Osteoblast (primary cell): ENCODE measurements at regions not wholly inside any gene's neighbourhood (a gene's known extent, or its start where the extent isn't known, plus 50 kb on each side); places are given as distances from the start of the nearest gene placed in this dataset.

Experiments
- DNase-seq: peaks from one replicate; pipeline ENCODE4 v3.0.0; 2011; ENCODE audit warnings: low spot score, mixed read lengths; ENCODE audit not compliant: insufficient read length; ENCODE audit errors: missing footprints
- H2AFZ ChIP-seq: 2 replicates; pipeline ENCODE4 v1.6.0; 2011; ENCODE audit warnings: mild to moderate bottlenecking, low read length
- H3K27ac ChIP-seq: 2 replicates; pipeline ENCODE4 v1.5.1; 2011; ENCODE audit warnings: mild to moderate bottlenecking, low read depth, low read length, moderate library complexity
- H3K27me3 ChIP-seq: 2 replicates; pipeline ENCODE4 v1.6.0; 2012; ENCODE audit warnings: mild to moderate bottlenecking, control low read depth, inconsistent platforms, low read length, moderate library complexity; ENCODE audit not compliant: insufficient read depth
- H3K36me3 ChIP-seq: 2 replicates; pipeline ENCODE4 v1.5.1; 2011; ENCODE audit warnings: mild to moderate bottlenecking, low read length, control low read depth, moderate library complexity; ENCODE audit not compliant: insufficient read depth
- H3K4me1 ChIP-seq: 2 replicates; pipeline ENCODE4 v1.5.1; 2011; ENCODE audit warnings: mild to moderate bottlenecking, low read length, control low read depth, moderate library complexity; ENCODE audit not compliant: insufficient read depth
- H3K4me2 ChIP-seq: 2 replicates; pipeline ENCODE4 v1.6.0; 2011; ENCODE audit warnings: mild to moderate bottlenecking, low read length; ENCODE audit not compliant: insufficient read depth
- H3K4me3 ChIP-seq: fragments of 200-600 bp; sonication (generic); 3 replicates; pipeline ENCODE4 v1.5.1; 2012; ENCODE audit warnings: mild to moderate bottlenecking, low read length, inconsistent platforms; ENCODE audit not compliant: insufficient read depth
- H3K79me2 ChIP-seq: 2 replicates; pipeline ENCODE4 v1.6.0; 2012; ENCODE audit warnings: mild to moderate bottlenecking, low read length, control low read depth, inconsistent platforms; ENCODE audit not compliant: insufficient read depth
- H3K9me3 ChIP-seq: 2 replicates; pipeline ENCODE4 v1.5.1; 2011; ENCODE audit warnings: low read depth, low read length, control low read depth
- H4K20me1 ChIP-seq: 2 replicates; pipeline ENCODE4 v1.6.0; 2012; ENCODE audit warnings: mild to moderate bottlenecking, low read length, control low read depth; ENCODE audit not compliant: insufficient read depth
- CTCF ChIP-seq: IDR thresholded peaks from 2 replicates; pipeline ENCODE4 v1.5.1; 2011; ENCODE audit warnings: mild to moderate bottlenecking, low read depth, low read length, moderate library complexity; ENCODE audit errors: extremely low read depth

DNA sequence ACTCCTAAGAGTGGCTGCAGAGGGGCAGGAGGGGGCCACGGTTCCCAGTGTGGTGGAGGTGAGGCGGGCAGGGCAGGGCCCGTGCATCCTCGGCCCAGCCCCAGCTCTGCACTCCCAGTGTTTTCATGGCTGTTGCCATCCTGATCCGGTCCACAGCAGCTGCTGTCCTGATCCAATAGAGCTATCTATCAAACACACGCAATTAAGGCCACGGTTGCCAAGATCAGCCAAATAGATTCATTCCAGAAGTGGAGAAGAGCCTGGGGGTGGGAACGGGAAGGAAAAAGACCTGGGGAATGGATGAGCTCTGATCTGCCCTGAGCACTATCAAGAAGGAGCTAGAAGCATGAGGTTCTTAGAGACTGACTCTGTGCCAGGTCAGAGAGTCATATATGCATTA is 160.9 kb upstream of the SYT13 start:
- H3K4me3 ChIP-seq: no peak overlapping the region
- no peak for TF ChIP-seq CTCF
- H3K4me2 ChIP-seq: no peak overlapping the region

GRCh38 chr11:45446434-45446833 is 160.3 kb upstream of the SYT13 start:
- H2AFZ ChIP-seq: no peak overlapping the region
- no peak for TF ChIP-seq CTCF
- no peak for DNase-seq

More for the DNA sequence above, 160.9 kb upstream of the SYT13 start:
- Histone ChIP-seq H3K27ac (no peak overlapping the region), H3K79me2 (no peaks in the 10 kb centered on the region), H3K36me3 (no peaks in the 10 kb centered on the region), H2AFZ (no peak overlapping the region), H4K20me1 (no peaks in the 10 kb centered on the region), H3K4me1 (peaks cover 32% of the 10 kb centered on the region), H3K9me3 (no peaks in the 10 kb centered on the region), H3K27me3 (peaks cover 14% of the 10 kb centered on the region)
- DNase-seq: no peak

GRCh38 chr11:45444796-45445195 is 158.7 kb upstream of the SYT13 start:
- Histone ChIP-seq H4K20me1 (no peaks in the 10 kb centered on the region), H3K4me2 (no peak overlapping the region), H2AFZ (no peak overlapping the region), H3K4me1 (peaks cover 11% of the 10 kb centered on the region), H3K27me3 (peaks cover 17% of the 10 kb centered on the region), H3K4me3 (no peak overlapping the region), H3K9me3 (no peaks in the 10 kb centered on the region), H3K27ac (no peak overlapping the region), H3K36me3 (no peaks in the 10 kb centered on the region), H3K79me2 (no peaks in the 10 kb centered on the region)
- no peak for DNase-seq
- TF ChIP-seq CTCF: no peak

More at GRCh38 chr11:45446434-45446833, 160.3 kb upstream of the SYT13 start:
- Histone ChIP-seq H3K27me3 (peaks cover 14% of the 10 kb centered on the region), H3K27ac (no peak overlapping the region), H3K9me3 (no peaks in the 10 kb centered on the region), H3K36me3 (no peaks in the 10 kb centered on the region), H3K4me2 (no peak overlapping the region), H3K4me3 (no peak overlapping the region), H3K79me2 (no peaks in the 10 kb centered on the region), H3K4me1 (peaks cover 27% of the 10 kb centered on the region), H4K20me1 (no peaks in the 10 kb centered on the region)

GRCh38 chr11:45440111-45440510 is 154.0 kb upstream of the SYT13 start:
- no peaks in the 10 kb centered on the region for H3K4me1 ChIP-seq
- no peak overlapping the region for H3K4me3 ChIP-seq
- no peak overlapping the region for H3K4me2 ChIP-seq
- H4K20me1 ChIP-seq: no peaks in the 10 kb centered on the region
- H3K36me3 ChIP-seq: no peaks in the 10 kb centered on the region
- H3K9me3 ChIP-seq: no peaks in the 10 kb centered on the region
- DNase-seq: no peak
- no peaks in the 10 kb centered on the region for H3K79me2 ChIP-seq
- peaks cover 17% of the 10 kb centered on the region for H3K27me3 ChIP-seq
- TF ChIP-seq CTCF: no peak
- H2AFZ ChIP-seq: no peak overlapping the region
- no peak overlapping the region for H3K27ac ChIP-seq
